Chondrocyte (in vitro differentiated cells): ENCODE measurements at regions not wholly inside any gene's neighbourhood (a gene's known extent, or its start where the extent isn't known, plus 50 kb on each side); places are given as distances from the start of the nearest gene placed in this dataset.

ENCODE experiments used
- DNase-seq: peaks from one replicate; pipeline ENCODE4 v3.0.0; 2021; ENCODE audit warnings: mixed read lengths, low spot score
- H3K27ac Mint-ChIP-seq: one replicate; pipeline ENCODE4 v1.8.0; 2021; ENCODE audit warnings: mild to moderate bottlenecking, moderate library complexity, mixed read lengths; ENCODE audit not compliant: unreplicated experiment
- H3K27me3 Mint-ChIP-seq: 2 replicates; pipeline ENCODE4 v1.8.0; 2021; ENCODE audit warnings: low read depth, mixed read lengths
- H3K36me3 Mint-ChIP-seq: 2 replicates; pipeline ENCODE4 v1.8.0; 2021; ENCODE audit warnings: low read depth, mixed read lengths
- H3K4me1 Mint-ChIP-seq: 2 replicates; pipeline ENCODE4 v1.8.0; 2021; ENCODE audit warnings: low read depth, mild to moderate bottlenecking, mixed read lengths
- H3K4me3 Mint-ChIP-seq: one replicate; pipeline ENCODE4 v1.8.0; 2021; ENCODE audit warnings: mild to moderate bottlenecking, moderate library complexity, mixed read lengths; ENCODE audit not compliant: unreplicated experiment
- H3K9me3 Mint-ChIP-seq: 2 replicates; pipeline ENCODE4 v1.8.0; 2021; ENCODE audit warnings: low read depth, mixed read lengths
- TF ChIP-seq, protein P1 (sequence below): fragments of 200-600 bp; sonication (generic); IDR thresholded peaks from 2 replicates; pipeline ENCODE4 v1.5.0; 2021; ENCODE audit warnings: antibody characterized with exemption, mild to moderate bottlenecking, moderate library complexity

DNA sequence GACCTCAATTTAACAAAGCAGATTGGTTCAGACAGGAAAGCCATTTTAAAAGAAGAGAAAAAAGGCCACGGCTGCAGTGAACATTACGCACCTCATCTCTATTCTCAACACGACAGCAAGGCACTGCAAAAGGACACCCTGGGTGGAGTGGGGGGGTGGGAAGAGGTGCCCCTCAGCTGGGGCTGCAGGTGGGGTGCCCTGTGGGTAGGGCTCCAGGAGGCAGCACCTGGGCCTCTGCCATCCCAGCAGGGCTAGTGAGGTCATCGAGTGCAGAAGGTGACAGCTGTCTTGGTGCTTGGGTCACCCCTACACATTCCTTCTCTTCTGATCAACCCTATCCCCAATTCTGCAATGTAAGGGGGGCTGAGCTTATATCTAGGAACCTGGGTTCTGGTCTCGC, 142.9 kb upstream of the PRMT8 start:
- H3K4me3 Mint-ChIP-seq, result no peak overlapping the region
- DNase-seq, result peak; percentile 57
- TF ChIP-seq, protein P1, sequence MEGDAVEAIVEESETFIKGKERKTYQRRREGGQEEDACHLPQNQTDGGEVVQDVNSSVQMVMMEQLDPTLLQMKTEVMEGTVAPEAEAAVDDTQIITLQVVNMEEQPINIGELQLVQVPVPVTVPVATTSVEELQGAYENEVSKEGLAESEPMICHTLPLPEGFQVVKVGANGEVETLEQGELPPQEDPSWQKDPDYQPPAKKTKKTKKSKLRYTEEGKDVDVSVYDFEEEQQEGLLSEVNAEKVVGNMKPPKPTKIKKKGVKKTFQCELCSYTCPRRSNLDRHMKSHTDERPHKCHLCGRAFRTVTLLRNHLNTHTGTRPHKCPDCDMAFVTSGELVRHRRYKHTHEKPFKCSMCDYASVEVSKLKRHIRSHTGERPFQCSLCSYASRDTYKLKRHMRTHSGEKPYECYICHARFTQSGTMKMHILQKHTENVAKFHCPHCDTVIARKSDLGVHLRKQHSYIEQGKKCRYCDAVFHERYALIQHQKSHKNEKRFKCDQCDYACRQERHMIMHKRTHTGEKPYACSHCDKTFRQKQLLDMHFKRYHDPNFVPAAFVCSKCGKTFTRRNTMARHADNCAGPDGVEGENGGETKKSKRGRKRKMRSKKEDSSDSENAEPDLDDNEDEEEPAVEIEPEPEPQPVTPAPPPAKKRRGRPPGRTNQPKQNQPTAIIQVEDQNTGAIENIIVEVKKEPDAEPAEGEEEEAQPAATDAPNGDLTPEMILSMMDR, result no peak
- no peak overlapping the region for H3K27ac Mint-ChIP-seq
- H3K4me1 Mint-ChIP-seq, result no peaks in the 10 kb centered on the region
- H3K9me3 Mint-ChIP-seq, result no peaks in the 10 kb centered on the region
- peaks cover 35% of the 10 kb centered on the region for H3K27me3 Mint-ChIP-seq
- H3K36me3 Mint-ChIP-seq, result no peaks in the 10 kb centered on the region

DNA sequence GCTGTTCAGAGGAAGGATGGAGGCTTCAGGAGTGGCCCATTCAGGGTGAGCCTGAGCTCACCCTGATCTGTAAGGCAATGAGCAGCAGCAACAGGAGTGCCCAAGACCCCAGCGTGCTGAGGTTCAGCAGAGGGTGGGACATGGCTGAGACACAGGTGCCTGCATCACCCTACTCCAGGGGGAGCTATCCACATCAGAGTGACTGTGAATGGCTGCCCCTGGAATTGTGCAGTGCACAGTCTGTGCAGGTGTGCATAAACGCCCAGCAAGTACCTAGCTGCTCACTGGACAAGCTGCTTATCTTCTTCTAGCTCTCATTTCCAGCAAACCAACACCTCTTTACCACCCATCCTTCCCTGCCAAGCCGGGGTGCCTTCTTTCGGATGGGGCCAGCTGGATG, 140.6 kb upstream of the PRMT8 start:
- Mint-ChIP-seq H3K4me1 (no peaks in the 10 kb centered on the region), H3K9me3 (no peaks in the 10 kb centered on the region)
- TF ChIP-seq, protein P1, result no peak

DNA sequence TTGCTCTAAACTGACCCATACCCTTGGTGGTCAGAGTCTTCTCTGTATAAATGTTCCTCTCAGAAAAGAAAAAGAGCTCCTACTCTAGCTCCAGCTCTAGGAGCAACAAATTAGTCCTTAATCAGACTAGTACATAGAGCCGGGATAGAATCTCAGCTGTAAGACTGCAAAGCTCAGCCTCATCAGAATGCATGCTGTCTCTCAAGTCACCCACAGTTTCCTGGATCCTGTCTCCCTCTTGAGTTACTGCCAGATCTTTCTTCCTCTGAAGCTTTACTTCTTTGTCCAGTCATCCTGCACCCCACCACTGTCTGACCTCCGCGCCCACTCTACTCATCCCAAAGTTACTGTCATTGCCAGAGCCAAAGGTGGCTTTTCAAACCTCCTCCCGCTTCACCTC, 139.3 kb upstream of the PRMT8 start:
- Mint-ChIP-seq H3K36me3 (no peaks in the 10 kb centered on the region), H3K27ac (no peak overlapping the region), H3K4me3 (no peak overlapping the region), H3K4me1 (no peaks in the 10 kb centered on the region), H3K9me3 (no peaks in the 10 kb centered on the region), H3K27me3 (peaks cover 43% of the 10 kb centered on the region)
- DNase-seq, result no peak
- TF ChIP-seq, protein P1, result no peak

More for the DNA sequence above, 140.6 kb upstream of the PRMT8 start:
- Mint-ChIP-seq H3K27me3 (peaks cover 41% of the 10 kb centered on the region), H3K36me3 (no peaks in the 10 kb centered on the region), H3K4me3 (no peak overlapping the region), H3K27ac (no peak overlapping the region)
- no peak for DNase-seq

DNA sequence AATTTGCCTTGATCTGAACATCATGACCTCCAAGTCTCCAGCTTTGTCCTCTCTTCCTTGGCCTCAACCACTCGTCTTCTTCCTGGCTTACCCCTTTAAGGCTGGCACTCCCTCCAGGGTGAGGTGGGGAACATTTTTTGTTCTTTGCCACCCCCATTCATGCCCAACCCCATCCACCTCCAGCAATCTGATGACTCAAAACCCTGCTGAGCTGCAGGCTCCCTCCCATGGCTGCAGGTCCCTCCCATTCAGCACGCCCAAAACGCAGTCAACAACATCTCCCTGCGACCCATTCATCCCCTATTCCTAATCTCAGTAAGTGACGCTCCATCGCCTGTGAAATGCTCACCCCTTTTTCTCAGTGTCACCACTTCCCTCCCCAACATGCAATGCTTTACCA, 138.8 kb upstream of the PRMT8 start:
- Mint-ChIP-seq H3K4me1 (no peaks in the 10 kb centered on the region), H3K4me3 (no peak overlapping the region), H3K9me3 (no peaks in the 10 kb centered on the region), H3K27me3 (peaks cover 43% of the 10 kb centered on the region), H3K27ac (no peak overlapping the region), H3K36me3 (no peaks in the 10 kb centered on the region)
- no peak for DNase-seq
- TF ChIP-seq, protein P1, result no peak

DNA sequence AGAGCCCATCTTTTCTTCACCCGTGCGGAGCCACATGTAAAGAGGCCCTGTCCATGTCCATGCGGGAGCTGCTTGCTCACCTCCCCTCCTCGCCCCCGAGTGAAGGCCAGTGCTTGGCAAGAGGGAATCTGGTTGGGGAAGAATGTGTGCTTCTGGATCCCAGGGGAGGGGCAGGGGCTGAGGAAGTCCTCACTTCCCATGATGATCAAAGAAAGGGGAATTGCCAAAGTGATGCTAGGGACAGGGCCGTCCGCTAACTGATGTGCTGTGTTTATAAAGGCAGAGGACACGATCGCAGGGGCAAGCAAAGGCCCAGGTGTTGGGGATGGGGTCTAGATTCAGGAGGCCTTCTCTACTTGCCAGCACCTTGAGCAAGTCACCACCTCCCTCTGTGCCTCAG, 137.4 kb upstream of the PRMT8 start:
- Mint-ChIP-seq H3K36me3 (no peaks in the 10 kb centered on the region), H3K4me1 (no peaks in the 10 kb centered on the region), H3K27ac (no peak overlapping the region), H3K4me3 (no peak overlapping the region), H3K9me3 (no peaks in the 10 kb centered on the region), H3K27me3 (peaks cover 43% of the 10 kb centered on the region)
- DNase-seq, result no peak
- TF ChIP-seq, protein P1, result no peak
